Neural cell (in vitro differentiated cells): ENCODE measurements at regions not wholly inside any gene's neighbourhood (a gene's known extent, or its start where the extent isn't known, plus 50 kb on each side); places are given as distances from the start of the nearest gene placed in this dataset.

ENCODE experiments used
- H2AFZ ChIP-seq: fragments of 200-600, 300-800 bp; sonication (generic), shearing (Covaris generic); 2 replicates; pipeline ENCODE4 v1.6.0; 2014; ENCODE audit warnings: low read depth, mild to moderate bottlenecking, antibody characterized with exemption, low read length, moderate library complexity
- H3F3A ChIP-seq: fragments of 200-600 bp; shearing (Covaris generic); 2 replicates; pipeline ENCODE4 v1.6.1; 2016; ENCODE audit warnings: mild to moderate bottlenecking, moderate library complexity, mixed read lengths, antibody characterized with exemption, low read length; ENCODE audit not compliant: insufficient read depth, poor library complexity, severe bottlenecking
- H3K27ac ChIP-seq: fragments of 200-600, 300-800 bp; sonication (generic), shearing (Covaris generic); 2 replicates; pipeline ENCODE4 v1.5.1; 2014; ENCODE audit warnings: mild to moderate bottlenecking, low read length, moderate library complexity
- H3K27me3 ChIP-seq: fragments of 300-800, 200-600 bp; sonication (generic), shearing (Covaris generic); 2 replicates; pipeline ENCODE4 v1.6.0; 2014; ENCODE audit warnings: mild to moderate bottlenecking, low read depth, low read length, moderate library complexity; ENCODE audit not compliant: insufficient read depth
- H3K36me3 ChIP-seq: fragments of 300-800, 200-600 bp; sonication (generic), shearing (Covaris generic); 2 replicates; pipeline ENCODE4 v1.5.1; 2014; ENCODE audit warnings: mild to moderate bottlenecking, antibody characterized with exemption, low read length, moderate library complexity; ENCODE audit not compliant: insufficient read depth
- H3K4me2 ChIP-seq: fragments of 300-800, 200-600 bp; sonication (generic), shearing (Covaris generic); 2 replicates; pipeline ENCODE4 v1.6.0; 2014; ENCODE audit warnings: mild to moderate bottlenecking, low read length
- H3K4me3 ChIP-seq: fragments of 300-800, 200-600 bp; sonication (generic), shearing (Covaris generic); 2 replicates; pipeline ENCODE4 v1.5.1; 2014; ENCODE audit warnings: mild to moderate bottlenecking, low read length, moderate library complexity
- H3K79me2 ChIP-seq: fragments of 200-600 bp; shearing (Covaris generic); replicated peaks from 2 replicates; pipeline ENCODE4 v1.6.0; 2014; ENCODE audit warnings: mild to moderate bottlenecking, low read length, moderate library complexity; ENCODE audit not compliant: insufficient read depth
- H3K9ac ChIP-seq: fragments of 300-800, 200-600 bp; sonication (generic), shearing (Covaris generic); 2 replicates; pipeline ENCODE4 v1.6.1; 2016; ENCODE audit warnings: mild to moderate bottlenecking, low read length, mixed read lengths
- H3K9me2 ChIP-seq: fragments of 200-600 bp; shearing (Covaris generic); 2 replicates; pipeline ENCODE4 v1.6.1; 2016; ENCODE audit warnings: mild to moderate bottlenecking, low read length, mixed read lengths; ENCODE audit not compliant: insufficient read depth
- H3K9me3 ChIP-seq: fragments of 200-600, 300-800 bp; sonication (generic), shearing (Covaris generic); 2 replicates; pipeline ENCODE4 v1.6.1; 2016; ENCODE audit warnings: mild to moderate bottlenecking, mixed run types, low read length, moderate library complexity, mixed read lengths
- H4K20me1 ChIP-seq: fragments of 200-600 bp; shearing (Covaris generic); 2 replicates; pipeline ENCODE4 v1.6.1; 2016; ENCODE audit warnings: mild to moderate bottlenecking, mixed run types; ENCODE audit not compliant: insufficient read depth
- EP300 ChIP-seq: fragments of 450-650 bp; conservative IDR thresholded peaks from 2 replicates; pipeline ENCODE4 v1.6.1; 2014; ENCODE audit warnings: antibody characterized with exemption, mild to moderate bottlenecking, moderate library complexity; ENCODE audit not compliant: poor library complexity, severe bottlenecking
- EZH2 ChIP-seq: fragments of 200-600, 300-800 bp; shearing (Covaris generic), sonication (generic); IDR thresholded peaks from 2 replicates; pipeline ENCODE4 v1.6.1; 2014; ENCODE audit warnings: antibody characterized with exemption, low read length, borderline replicate concordance, mild to moderate bottlenecking; ENCODE audit not compliant: insufficient read depth, poor library complexity, severe bottlenecking
- MXI1 ChIP-seq: fragments of 450-650 bp; conservative IDR thresholded peaks from 2 replicates; pipeline ENCODE4 v1.6.1; 2014; ENCODE audit warnings: antibody characterized with exemption, mild to moderate bottlenecking; ENCODE audit not compliant: poor library complexity, severe bottlenecking
- POLR2AphosphoS5 ChIP-seq: IDR thresholded peaks from 2 replicates; pipeline ENCODE4 v1.6.1; 2012
- RAD21 ChIP-seq: fragments of 450-650 bp; conservative IDR thresholded peaks from 2 replicates; pipeline ENCODE4 v1.6.1; 2014; ENCODE audit warnings: antibody characterized with exemption, mild to moderate bottlenecking, moderate library complexity
- SMC3 ChIP-seq: fragments of 450-650 bp; conservative IDR thresholded peaks from 2 replicates; pipeline ENCODE4 v1.6.1; 2014; ENCODE audit warnings: antibody characterized with exemption, mild to moderate bottlenecking, moderate library complexity; ENCODE audit not compliant: poor library complexity
- TAF1 ChIP-seq: IDR thresholded peaks from 2 replicates; pipeline ENCODE4 v1.6.1; 2012; ENCODE audit warnings: low read depth
- TF ChIP-seq, protein P1 (sequence below): IDR thresholded peaks from 2 replicates; pipeline ENCODE4 v1.6.1; 2012; ENCODE audit warnings: borderline replicate concordance
- TF ChIP-seq, protein P2 (sequence below): fragments of 450-650 bp; IDR thresholded peaks from 2 replicates; pipeline ENCODE4 v1.5.1; 2014; ENCODE audit warnings: antibody characterized with exemption, mild to moderate bottlenecking, moderate library complexity; ENCODE audit not compliant: poor library complexity, severe bottlenecking

DNA sequence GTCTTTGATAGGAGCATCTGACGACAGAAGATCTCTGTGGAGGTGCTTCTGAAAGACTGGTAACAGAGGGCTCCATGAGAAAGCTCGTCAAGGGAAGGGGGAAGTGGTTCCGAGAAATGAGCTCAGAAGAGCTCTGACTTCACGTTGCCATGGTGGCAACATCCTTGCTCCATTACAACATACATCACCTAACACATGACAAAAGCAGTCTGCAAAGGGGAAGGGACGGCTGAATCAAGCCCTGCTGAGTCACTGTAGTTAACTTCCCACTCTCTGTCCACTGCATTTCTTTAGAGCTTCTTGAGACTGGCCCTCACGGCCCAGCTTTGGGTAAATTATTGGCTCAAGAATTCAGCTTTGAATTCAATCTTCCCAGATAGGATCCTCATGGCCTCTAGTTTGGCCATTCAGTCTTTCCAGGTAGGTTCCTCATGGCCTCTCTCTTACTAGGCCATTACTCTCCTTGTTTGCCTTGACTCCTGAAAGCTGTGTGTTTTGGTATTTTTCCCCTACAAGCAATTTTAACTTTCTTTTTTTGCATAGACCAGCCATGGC lies 88.0 kb upstream of the ZNF648 start:
- Histone ChIP-seq H3K79me2 (no peaks in the 10 kb centered on the region), H4K20me1 (no peaks in the 10 kb centered on the region), H3K27me3 (no peaks in the 10 kb centered on the region), H3K9me3 (no peaks in the 10 kb centered on the region), H3K9me2 (no peaks in the 10 kb centered on the region), H3F3A (no peaks in the 10 kb centered on the region), H3K9ac (no peak overlapping the region), H3K27ac (no peak overlapping the region), H3K36me3 (no peaks in the 10 kb centered on the region), H3K4me2 (no peak overlapping the region), H3K4me3 (no peak overlapping the region), H2AFZ (no peak overlapping the region)
- TF ChIP-seq TAF1, result no peak
- TF ChIP-seq EP300, result no peak
- TF ChIP-seq, protein P1, sequence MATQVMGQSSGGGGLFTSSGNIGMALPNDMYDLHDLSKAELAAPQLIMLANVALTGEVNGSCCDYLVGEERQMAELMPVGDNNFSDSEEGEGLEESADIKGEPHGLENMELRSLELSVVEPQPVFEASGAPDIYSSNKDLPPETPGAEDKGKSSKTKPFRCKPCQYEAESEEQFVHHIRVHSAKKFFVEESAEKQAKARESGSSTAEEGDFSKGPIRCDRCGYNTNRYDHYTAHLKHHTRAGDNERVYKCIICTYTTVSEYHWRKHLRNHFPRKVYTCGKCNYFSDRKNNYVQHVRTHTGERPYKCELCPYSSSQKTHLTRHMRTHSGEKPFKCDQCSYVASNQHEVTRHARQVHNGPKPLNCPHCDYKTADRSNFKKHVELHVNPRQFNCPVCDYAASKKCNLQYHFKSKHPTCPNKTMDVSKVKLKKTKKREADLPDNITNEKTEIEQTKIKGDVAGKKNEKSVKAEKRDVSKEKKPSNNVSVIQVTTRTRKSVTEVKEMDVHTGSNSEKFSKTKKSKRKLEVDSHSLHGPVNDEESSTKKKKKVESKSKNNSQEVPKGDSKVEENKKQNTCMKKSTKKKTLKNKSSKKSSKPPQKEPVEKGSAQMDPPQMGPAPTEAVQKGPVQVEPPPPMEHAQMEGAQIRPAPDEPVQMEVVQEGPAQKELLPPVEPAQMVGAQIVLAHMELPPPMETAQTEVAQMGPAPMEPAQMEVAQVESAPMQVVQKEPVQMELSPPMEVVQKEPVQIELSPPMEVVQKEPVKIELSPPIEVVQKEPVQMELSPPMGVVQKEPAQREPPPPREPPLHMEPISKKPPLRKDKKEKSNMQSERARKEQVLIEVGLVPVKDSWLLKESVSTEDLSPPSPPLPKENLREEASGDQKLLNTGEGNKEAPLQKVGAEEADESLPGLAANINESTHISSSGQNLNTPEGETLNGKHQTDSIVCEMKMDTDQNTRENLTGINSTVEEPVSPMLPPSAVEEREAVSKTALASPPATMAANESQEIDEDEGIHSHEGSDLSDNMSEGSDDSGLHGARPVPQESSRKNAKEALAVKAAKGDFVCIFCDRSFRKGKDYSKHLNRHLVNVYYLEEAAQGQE, result no peak
- TF ChIP-seq EZH2, result no peak
- no peak for TF ChIP-seq SMC3
- TF ChIP-seq, protein P2, sequence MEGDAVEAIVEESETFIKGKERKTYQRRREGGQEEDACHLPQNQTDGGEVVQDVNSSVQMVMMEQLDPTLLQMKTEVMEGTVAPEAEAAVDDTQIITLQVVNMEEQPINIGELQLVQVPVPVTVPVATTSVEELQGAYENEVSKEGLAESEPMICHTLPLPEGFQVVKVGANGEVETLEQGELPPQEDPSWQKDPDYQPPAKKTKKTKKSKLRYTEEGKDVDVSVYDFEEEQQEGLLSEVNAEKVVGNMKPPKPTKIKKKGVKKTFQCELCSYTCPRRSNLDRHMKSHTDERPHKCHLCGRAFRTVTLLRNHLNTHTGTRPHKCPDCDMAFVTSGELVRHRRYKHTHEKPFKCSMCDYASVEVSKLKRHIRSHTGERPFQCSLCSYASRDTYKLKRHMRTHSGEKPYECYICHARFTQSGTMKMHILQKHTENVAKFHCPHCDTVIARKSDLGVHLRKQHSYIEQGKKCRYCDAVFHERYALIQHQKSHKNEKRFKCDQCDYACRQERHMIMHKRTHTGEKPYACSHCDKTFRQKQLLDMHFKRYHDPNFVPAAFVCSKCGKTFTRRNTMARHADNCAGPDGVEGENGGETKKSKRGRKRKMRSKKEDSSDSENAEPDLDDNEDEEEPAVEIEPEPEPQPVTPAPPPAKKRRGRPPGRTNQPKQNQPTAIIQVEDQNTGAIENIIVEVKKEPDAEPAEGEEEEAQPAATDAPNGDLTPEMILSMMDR, result no peak
- no peak for TF ChIP-seq POLR2AphosphoS5
- no peak for TF ChIP-seq MXI1
- TF ChIP-seq RAD21, result no peak

DNA sequence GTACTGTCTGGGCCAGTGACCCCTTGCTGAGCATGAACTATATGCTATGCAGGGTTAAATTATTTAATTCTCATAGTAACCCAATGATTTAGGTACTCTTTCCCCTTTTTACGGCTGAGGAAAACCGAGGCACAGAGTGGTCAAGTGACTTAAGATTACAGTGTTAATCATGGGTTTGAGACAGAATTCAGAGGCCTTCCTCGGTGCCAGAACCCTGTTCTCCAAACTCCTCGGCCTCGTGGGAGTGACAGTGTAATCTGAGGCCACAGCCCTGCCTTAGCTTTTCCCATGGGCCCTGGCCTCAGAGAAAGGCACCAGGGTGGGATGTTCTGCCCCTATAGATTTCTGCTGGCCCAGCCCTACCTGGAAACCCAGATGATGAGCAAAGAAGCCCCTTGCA lies 86.4 kb upstream of the ZNF648 start:
- TF ChIP-seq, protein P2, result no peak
- TF ChIP-seq MXI1 (no peak), RAD21 (no peak), POLR2AphosphoS5 (no peak), EZH2 (no peak)
- TF ChIP-seq, protein P1, result no peak
- no peak overlapping the region for H3K4me3 ChIP-seq
- no peak overlapping the region for H3K4me2 ChIP-seq
- H3K9ac ChIP-seq, result no peak overlapping the region
- no peaks in the 10 kb centered on the region for H3K79me2 ChIP-seq
- H3K27me3 ChIP-seq, result no peaks in the 10 kb centered on the region
- H3K9me3 ChIP-seq, result no peaks in the 10 kb centered on the region
- no peak overlapping the region for H3K27ac ChIP-seq
- no peaks in the 10 kb centered on the region for H3K9me2 ChIP-seq
- no peaks in the 10 kb centered on the region for H4K20me1 ChIP-seq
- no peak overlapping the region for H2AFZ ChIP-seq
- no peaks in the 10 kb centered on the region for H3F3A ChIP-seq
- H3K36me3 ChIP-seq, result no peaks in the 10 kb centered on the region
